Colonic mucosa (tissue), 4 donors: ENCODE measurements at regions not wholly inside any gene's neighbourhood (a gene's known extent, or its start where the extent isn't known, plus 50 kb on each side); places are given as distances from the start of the nearest gene placed in this dataset.
"Not testable (repeated sequence)": the region's sequence is repeated elsewhere in the genome, so short reads cannot be mapped to it uniquely, and the experiment has no call there.

Experiments used
- DNase-seq: peaks from one replicate; pipeline ENCODE4 v3.0.0-alpha.2; 2020
- H3K27ac ChIP-seq: fragments of 200-600 bp; one replicate; pipeline ENCODE4 v1.8.0; 2021
- H3K27me3 ChIP-seq: fragments of 200-600 bp; one replicate; pipeline ENCODE4 v1.8.0; 2021
- H3K36me3 ChIP-seq: fragments of 200-600 bp; one replicate; pipeline ENCODE4 v1.8.0; 2021
- H3K4me1 ChIP-seq: fragments of 200-600 bp; one replicate; pipeline ENCODE4 v1.8.0; 2021; ENCODE audit warnings: mild to moderate bottlenecking
- H3K4me3 ChIP-seq: fragments of 200-600 bp; one replicate; pipeline ENCODE4 v1.8.0; 2021
- H3K9ac ChIP-seq, 2 donors: one replicate each; pipeline ENCODE4 v1.7.0; 2013; ENCODE audit warnings: control low read depth in 2 of 2, low read depth in 2 of 2, low read length in 2 of 2
- H3K9me3 ChIP-seq: fragments of 200-600 bp; one replicate; pipeline ENCODE4 v1.8.0; 2021
- intact Hi-C: fragments of 100-400 bp; cut with DNase I; formaldehyde crosslinking; loops from one replicate; pipeline ENCODE4 v1.14.1; 2022
- TF ChIP-seq, protein P1 (sequence below): fragments of 200-600 bp; IDR thresholded peaks from one replicate; pipeline ENCODE4 v1.8.0; 2022; ENCODE audit warnings: antibody characterized with exemption, mild to moderate bottlenecking
- donor health status: healthy.
- donor health status: DM: no; HTN: no; CAD: no.
- donor health status: DM: no; HTN: no; CAD: no.

DNA sequence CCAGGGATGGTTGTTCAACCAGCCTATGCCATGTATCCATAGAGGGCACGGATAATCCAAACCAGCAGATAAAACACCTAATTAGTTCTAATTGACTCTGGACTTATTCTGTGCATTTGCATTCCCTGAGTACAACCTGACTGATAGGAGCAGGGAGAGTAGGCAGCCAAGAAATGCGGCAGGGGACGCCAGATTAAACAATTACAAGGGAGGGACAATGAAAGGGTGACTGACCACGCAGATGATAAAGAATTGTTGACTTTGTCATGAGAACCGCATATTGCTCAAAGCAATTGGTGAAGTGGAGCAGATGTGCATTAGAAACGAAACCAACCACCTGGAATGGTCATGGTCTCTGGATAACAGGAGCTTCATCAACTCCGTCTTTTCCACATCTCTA lies 369.1 kb upstream of the FRG2C start:
- Histone ChIP-seq H3K4me1 (no peaks in the 10 kb centered on the region), H3K27me3 (no peaks in the 10 kb centered on the region), H3K4me3 (no peak overlapping the region), H3K9ac (no peak overlapping the region), H3K36me3 (no peaks in the 10 kb centered on the region), H3K9me3 (no peaks in the 10 kb centered on the region), H3K27ac (no peak overlapping the region)
- intact Hi-C loops = no loop called here
- TF ChIP-seq, protein P1, sequence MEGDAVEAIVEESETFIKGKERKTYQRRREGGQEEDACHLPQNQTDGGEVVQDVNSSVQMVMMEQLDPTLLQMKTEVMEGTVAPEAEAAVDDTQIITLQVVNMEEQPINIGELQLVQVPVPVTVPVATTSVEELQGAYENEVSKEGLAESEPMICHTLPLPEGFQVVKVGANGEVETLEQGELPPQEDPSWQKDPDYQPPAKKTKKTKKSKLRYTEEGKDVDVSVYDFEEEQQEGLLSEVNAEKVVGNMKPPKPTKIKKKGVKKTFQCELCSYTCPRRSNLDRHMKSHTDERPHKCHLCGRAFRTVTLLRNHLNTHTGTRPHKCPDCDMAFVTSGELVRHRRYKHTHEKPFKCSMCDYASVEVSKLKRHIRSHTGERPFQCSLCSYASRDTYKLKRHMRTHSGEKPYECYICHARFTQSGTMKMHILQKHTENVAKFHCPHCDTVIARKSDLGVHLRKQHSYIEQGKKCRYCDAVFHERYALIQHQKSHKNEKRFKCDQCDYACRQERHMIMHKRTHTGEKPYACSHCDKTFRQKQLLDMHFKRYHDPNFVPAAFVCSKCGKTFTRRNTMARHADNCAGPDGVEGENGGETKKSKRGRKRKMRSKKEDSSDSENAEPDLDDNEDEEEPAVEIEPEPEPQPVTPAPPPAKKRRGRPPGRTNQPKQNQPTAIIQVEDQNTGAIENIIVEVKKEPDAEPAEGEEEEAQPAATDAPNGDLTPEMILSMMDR = no peak
- no peak for DNase-seq

DNA sequence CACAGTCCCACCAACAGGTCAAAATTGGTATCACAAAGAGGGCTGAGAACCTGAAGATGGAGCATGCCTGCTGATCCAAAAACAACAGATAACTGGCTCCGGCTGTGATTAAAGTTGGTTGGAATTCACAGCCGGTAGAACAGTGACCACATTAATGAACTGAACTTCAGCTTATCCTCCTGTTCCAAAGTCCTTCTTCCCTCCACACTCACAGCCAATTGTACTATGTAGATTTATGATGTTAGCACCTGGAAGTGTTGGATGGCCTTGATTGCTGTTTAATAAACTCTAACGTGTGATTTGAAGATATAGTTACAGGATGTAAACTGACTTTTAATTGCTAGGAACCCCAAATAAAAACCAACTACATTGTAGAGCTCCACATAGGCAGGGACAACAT lies 367.3 kb upstream of the FRG2C start:
- DNase-seq = no peak
- H3K4me3 ChIP-seq = no peak overlapping the region
- no peaks in the 10 kb centered on the region for H3K36me3 ChIP-seq
- TF ChIP-seq, protein P1 = no peak
- no peaks in the 10 kb centered on the region for H3K27me3 ChIP-seq
- intact Hi-C loops = no loop called here
- no peak overlapping the region for H3K27ac ChIP-seq
- no peaks in the 10 kb centered on the region for H3K9me3 ChIP-seq
- H3K4me1 ChIP-seq = no peaks in the 10 kb centered on the region
- no peak overlapping the region for H3K9ac ChIP-seq

DNA sequence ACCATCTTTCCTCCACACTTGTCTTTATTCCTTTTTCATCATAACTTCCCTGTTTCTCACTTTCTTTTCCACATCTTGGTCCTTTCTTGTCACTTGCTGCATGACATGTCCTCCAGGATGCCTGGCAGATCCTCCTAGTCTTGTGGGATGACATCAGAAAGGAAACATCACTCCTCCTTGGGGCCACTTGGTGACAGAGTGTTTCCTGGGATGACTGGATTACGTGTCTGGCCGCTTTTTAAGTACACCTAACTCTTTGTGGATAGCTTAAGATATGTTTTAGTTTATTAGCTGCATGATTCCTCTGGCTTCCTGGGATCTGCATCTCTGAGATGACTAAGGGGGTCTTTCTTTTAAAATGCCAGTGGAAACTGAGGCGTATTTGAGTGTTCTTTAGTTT lies 363.5 kb upstream of the FRG2C start:
- no peaks in the 10 kb centered on the region for H3K9me3 ChIP-seq
- TF ChIP-seq, protein P1 = no peak
- no peaks in the 10 kb centered on the region for H3K36me3 ChIP-seq
- no peak overlapping the region for H3K9ac ChIP-seq
- H3K4me1 ChIP-seq = no peaks in the 10 kb centered on the region
- no peak overlapping the region for H3K27ac ChIP-seq
- H3K4me3 ChIP-seq = no peak overlapping the region
- no peak for DNase-seq
- intact Hi-C loops = no loop called here
- no peaks in the 10 kb centered on the region for H3K27me3 ChIP-seq

DNA sequence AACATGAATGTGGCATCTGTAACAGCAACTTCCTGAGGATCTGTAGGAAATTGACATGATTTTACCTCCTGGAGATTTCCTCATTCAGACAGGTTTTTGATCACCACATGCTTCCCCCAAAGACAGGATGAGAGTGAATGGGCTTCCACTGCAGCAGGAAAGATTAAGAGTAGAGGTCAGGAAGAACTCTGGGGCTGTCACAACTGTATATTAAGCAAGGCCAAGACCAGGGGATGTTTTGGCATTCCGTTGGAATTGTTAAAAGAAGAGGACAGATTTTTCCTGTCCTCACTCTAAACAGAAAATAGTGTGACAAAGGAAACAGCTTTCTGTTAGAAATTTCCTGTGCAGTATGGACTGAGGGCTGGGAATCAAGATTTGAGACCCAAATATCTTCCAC lies 363.1 kb upstream of the FRG2C start:
- H3K9me3 ChIP-seq, H3K27me3 ChIP-seq, H3K27ac ChIP-seq, H3K4me1 ChIP-seq, DNase-seq, intact Hi-C loops, H3K36me3 ChIP-seq, H3K9ac ChIP-seq, H3K4me3 ChIP-seq: not testable (repeated sequence)

DNA sequence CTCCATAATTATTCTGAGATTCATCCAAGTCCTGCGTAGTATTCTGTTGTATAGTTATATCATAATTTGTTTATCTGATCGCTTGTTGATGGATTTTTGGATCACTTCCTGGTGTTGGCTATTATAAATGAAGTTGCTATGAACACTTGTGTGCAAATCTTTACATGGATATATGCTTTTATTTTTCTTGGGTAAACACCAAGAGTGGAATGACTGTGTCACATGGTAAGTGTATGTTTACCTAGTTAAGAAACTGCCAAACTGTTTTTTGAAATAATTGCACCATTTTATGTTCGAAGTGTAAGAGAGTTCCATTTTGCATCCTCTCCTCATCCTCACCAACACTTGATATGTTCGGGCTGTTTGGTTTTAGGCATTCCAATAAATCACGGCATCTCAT lies 360.4 kb upstream of the FRG2C start:
- TF ChIP-seq, protein P1 = no peak
- no peak overlapping the region for H3K9ac ChIP-seq
- H3K27ac ChIP-seq = no peak overlapping the region
- no peak for DNase-seq
- no peaks in the 10 kb centered on the region for H3K36me3 ChIP-seq
- intact Hi-C loops = no loop called here
- no peaks in the 10 kb centered on the region for H3K27me3 ChIP-seq
- H3K4me1 ChIP-seq = no peaks in the 10 kb centered on the region
- no peaks in the 10 kb centered on the region for H3K9me3 ChIP-seq
- no peak overlapping the region for H3K4me3 ChIP-seq

DNA sequence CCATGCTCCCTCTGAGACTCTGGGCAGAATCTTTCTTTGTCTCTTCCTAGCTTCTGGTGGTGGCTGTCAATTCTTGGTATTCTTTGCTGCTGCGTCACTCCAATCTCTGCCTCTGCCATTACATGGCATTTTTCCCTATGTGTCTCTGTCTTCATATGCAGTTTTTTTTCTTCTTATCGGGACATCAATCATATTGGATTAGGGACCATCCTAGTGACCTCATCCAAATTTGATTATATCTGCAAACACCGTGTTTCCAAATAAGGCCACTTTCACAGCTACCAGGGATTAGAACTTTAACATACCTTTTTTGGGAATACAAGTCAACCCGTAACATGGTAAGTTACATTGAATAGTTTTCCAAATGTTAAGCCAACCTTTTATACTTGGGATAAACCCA lies 358.2 kb upstream of the FRG2C start:
- TF ChIP-seq, protein P1 = no peak
- Histone ChIP-seq H3K27me3 (no peaks in the 10 kb centered on the region), H3K36me3 (no peaks in the 10 kb centered on the region), H3K27ac (no peak overlapping the region), H3K4me3 (no peak overlapping the region), H3K4me1 (no peaks in the 10 kb centered on the region), H3K9ac (no peak overlapping the region), H3K9me3 (no peaks in the 10 kb centered on the region)
- DNase-seq = no peak
- intact Hi-C loops = no loop called here

DNA sequence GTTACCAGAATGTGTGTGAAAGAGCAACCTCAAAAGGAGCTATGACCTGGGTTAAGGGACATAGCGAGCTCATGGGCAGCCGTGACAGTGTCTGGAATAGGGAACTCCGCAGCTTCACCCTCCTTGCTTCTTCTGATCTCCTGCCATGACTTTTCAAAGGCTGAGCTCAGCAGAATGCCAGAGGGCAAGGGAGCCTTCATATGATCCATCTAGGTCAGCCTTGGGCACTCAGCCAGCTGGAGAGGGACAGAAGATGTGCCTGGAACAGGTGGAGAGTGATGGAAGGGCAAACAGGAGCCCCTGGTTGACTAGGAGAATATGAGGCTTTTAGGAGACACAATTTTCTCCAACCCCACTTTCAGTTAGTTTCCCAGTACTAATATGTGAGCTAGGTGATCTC lies 352.8 kb upstream of the FRG2C start:
- DNase-seq, H3K4me3 ChIP-seq, intact Hi-C loops, H3K9me3 ChIP-seq, H3K27me3 ChIP-seq, H3K27ac ChIP-seq, H3K4me1 ChIP-seq, H3K36me3 ChIP-seq, H3K9ac ChIP-seq: not testable (repeated sequence)

DNA sequence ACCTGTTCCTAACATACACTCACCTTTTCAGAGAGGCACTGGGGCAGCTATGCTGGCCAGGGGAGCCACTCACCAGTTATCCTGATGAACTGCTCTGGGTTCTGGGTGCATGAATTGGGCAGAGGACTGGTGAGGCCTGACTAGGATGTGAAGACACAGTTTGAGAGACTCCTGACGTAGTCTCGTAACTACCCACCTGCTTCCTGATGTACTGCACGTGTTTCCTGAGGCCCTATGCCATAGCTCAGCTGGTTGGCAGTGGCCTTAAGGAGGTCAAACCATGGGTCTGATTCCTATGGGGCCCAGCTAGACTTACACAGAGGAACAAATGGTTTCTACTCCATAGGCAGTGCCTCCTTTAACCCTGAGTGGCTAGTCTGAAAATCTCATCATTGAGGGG lies 351.7 kb upstream of the FRG2C start:
- intact Hi-C loops = not testable (repeated sequence)

DNA sequence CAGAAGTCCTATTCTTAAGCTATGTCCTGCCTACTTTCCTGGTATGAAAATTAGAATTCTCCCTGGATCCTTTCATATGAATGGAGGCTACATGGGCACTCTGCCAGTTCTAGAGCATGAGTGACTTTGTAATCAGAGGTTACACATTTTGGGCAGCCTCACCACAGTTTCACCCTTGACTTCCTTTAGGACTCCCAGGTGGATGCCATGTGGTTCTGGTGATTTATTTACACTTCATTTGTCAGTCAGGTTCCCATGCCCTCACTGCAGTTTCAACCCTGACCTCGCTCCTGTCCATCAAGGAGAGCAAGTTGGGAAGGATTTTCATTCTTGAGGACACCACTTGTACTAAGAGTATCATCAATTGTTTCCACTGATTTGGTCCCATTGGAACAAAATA lies 344.4 kb upstream of the FRG2C start:
- H3K27me3 ChIP-seq, DNase-seq, H3K4me3 ChIP-seq, H3K9me3 ChIP-seq, H3K4me1 ChIP-seq, intact Hi-C loops, H3K27ac ChIP-seq, H3K9ac ChIP-seq, H3K36me3 ChIP-seq: not testable (repeated sequence)

More for the DNA sequence above, 351.7 kb upstream of the FRG2C start:
- not testable (repeated sequence) for H3K9ac ChIP-seq, H3K36me3 ChIP-seq, H3K9me3 ChIP-seq, H3K4me3 ChIP-seq, H3K4me1 ChIP-seq, H3K27ac ChIP-seq, DNase-seq, H3K27me3 ChIP-seq
